HCT116 (cell line): ENCODE measurements at regions not wholly inside any gene's neighbourhood (a gene's known extent, or its start where the extent isn't known, plus 50 kb on each side); places are given as distances from the start of the nearest gene placed in this dataset.

Source experiments
- ATAC-seq: fragments of 200-7000 bp; cut with Tn5 transposase; 2 replicates; pipeline ENCODE4 v1.9.1; 2020; ENCODE audit warnings: mild to moderate bottlenecking, moderate library complexity
- BruUV-seq: library from RNA; stranded (reverse); fragments of 400-500 nt; replicated peaks from 2 replicates; lab custom pipeline; 2021; lab: Mats Ljungman, UMichigan
- CTCF ChIA-PET: fragments of 300-600 bp; sonication (Branson Sonifier 250); formaldehyde crosslinking; loops from one replicate; lab custom pipeline; 2021; ENCODE audit warnings: antibody characterized with exemption; lab: Charles Lee
- POLR2A ChIA-PET: fragments of 300-600, 350-600 bp; sonication (Branson Sonifier 250); formaldehyde crosslinking; loops from one replicate; lab custom pipeline; 2021; ENCODE audit warnings: antibody characterized with exemption; lab: Charles Lee
- RAD21 ChIA-PET, 2 experiments: fragments of 300-600 bp; sonication (Branson Sonifier 250); formaldehyde crosslinking; loops; one replicate each; lab custom pipeline; 2023; ENCODE audit warnings: low total read pairs in 2 of 2; ENCODE audit not compliant: uncharacterized antibody in 2 of 2, unreplicated experiment in 2 of 2, low non-redundant PET in 1 of 2; lab: Charles Lee
- DNase-seq: peaks from one replicate; pipeline ENCODE4 v3.0.0-alpha.2; 2010; ENCODE audit warnings: low read depth, low spot score
- H2AFZ ChIP-seq: fragments of 200-600 bp; shearing (Covaris generic), sonication (generic); 2 replicates; pipeline ENCODE4 v1.6.1; 2017; ENCODE audit warnings: low read depth, mixed run types, mixed read lengths, antibody characterized with exemption, low read length; ENCODE audit not compliant: poor library complexity, severe bottlenecking
- H3K27ac ChIP-seq: 2 replicates; pipeline ENCODE4 v1.5.1; 2012; ENCODE audit warnings: low read depth, low read length
- H3K27me3 ChIP-seq: fragments of 200-600 bp; sonication (generic); 2 replicates; pipeline ENCODE4 v1.6.1; 2016; ENCODE audit warnings: mixed run types, low read length, mixed read lengths; ENCODE audit not compliant: insufficient read depth
- H3K36me3 ChIP-seq, 2 experiments: fragments of 200-500 bp in 1 of 2; fragments of 200-600 bp in 1 of 2; sonication (Bioruptor generic) in 1 of 2; sonication (generic) in 1 of 2; 2 replicates each; pipeline versions ENCODE4 v1.5.1 to v1.6.1; 2014 to 2016; ENCODE audit warnings: low read length in 2 of 2, inconsistent platforms in 1 of 2, mixed read lengths in 1 of 2, mixed run types in 1 of 2; ENCODE audit not compliant: insufficient read depth in 2 of 2, control insufficient read depth in 1 of 2
- H3K4me1 ChIP-seq, 2 experiments: fragments of 200-600 bp in 1 of 2; sonication (generic) in 1 of 2; 2 replicates each; pipeline versions ENCODE4 v1.5.1 to v1.6.1; 2012 to 2017; ENCODE audit warnings: low read length in 2 of 2, inconsistent platforms in 1 of 2, mild to moderate bottlenecking in 1 of 2, mixed read lengths in 1 of 2, mixed run types in 1 of 2, moderate library complexity in 1 of 2; ENCODE audit not compliant: insufficient read depth in 2 of 2, control insufficient read depth in 1 of 2
- H3K4me2 ChIP-seq: fragments of 200-600 bp; sonication (generic); 2 replicates; pipeline ENCODE4 v1.6.1; 2017; ENCODE audit warnings: mixed run types, low read length, mixed read lengths
- H3K4me3 ChIP-seq, 2 experiments: fragments of 200-600 bp in 1 of 2; sonication (generic) in 1 of 2; replicated peaks in 1 of 2; 2 replicates each; pipeline ENCODE4 v1.5.1; 2011 to 2016; ENCODE audit warnings: low read length in 2 of 2, control low read depth in 1 of 2, low read depth in 1 of 2, mild to moderate bottlenecking in 1 of 2, mixed read lengths in 1 of 2, mixed run types in 1 of 2
- H3K79me2 ChIP-seq: fragments of 200-600 bp; sonication (generic); 2 replicates; pipeline ENCODE4 v1.6.1; 2017; ENCODE audit warnings: mild to moderate bottlenecking, mixed run types, low read length, moderate library complexity, mixed read lengths; ENCODE audit not compliant: insufficient read depth
- H3K9ac ChIP-seq: fragments of 200-600 bp; sonication (generic); 2 replicates; pipeline ENCODE4 v1.6.1; 2016; ENCODE audit warnings: low read length, mixed read lengths
- H3K9me2 ChIP-seq: fragments of 200-600 bp; sonication (generic), shearing (Covaris generic); 2 replicates; pipeline ENCODE4 v1.6.1; 2017; ENCODE audit warnings: mixed run types, mild to moderate bottlenecking, moderate library complexity; ENCODE audit not compliant: insufficient read depth
- H3K9me3 ChIP-seq, 2 experiments: fragments of 200-500 bp in 1 of 2; fragments of 200-600 bp in 1 of 2; sonication (Bioruptor generic) in 1 of 2; sonication (generic) in 1 of 2; 2 replicates each; pipeline ENCODE4 v1.6.1; 2014 to 2017; ENCODE audit warnings: low read length in 2 of 2, mixed read lengths in 2 of 2, inconsistent platforms in 1 of 2, low read depth in 1 of 2, mild to moderate bottlenecking in 1 of 2, mixed run types in 1 of 2, moderate library complexity in 1 of 2; ENCODE audit not compliant: control insufficient read depth in 1 of 2, insufficient read depth in 1 of 2
- H4K20me1 ChIP-seq: fragments of 200-600 bp; sonication (generic), shearing (Covaris generic); 2 replicates; pipeline ENCODE4 v1.6.1; 2017; ENCODE audit warnings: mixed run types, mild to moderate bottlenecking, moderate library complexity; ENCODE audit not compliant: insufficient read depth
- ATF3 ChIP-seq: IDR thresholded peaks from 2 replicates; pipeline ENCODE4 v1.6.1; 2012
- CEBPB ChIP-seq: IDR thresholded peaks from 2 replicates; pipeline ENCODE4 v1.6.1; 2012; ENCODE audit warnings: low read depth
- CTCF ChIP-seq, 3 experiments: fragments of 200-600 bp in 1 of 3; sonication (generic) in 1 of 3; IDR thresholded peaks in 2 of 3; conservative IDR thresholded peaks in 1 of 3; 2 replicates each; pipeline ENCODE4 v1.5.1; 2012 to 2017; ENCODE audit warnings: low read depth in 2 of 3, low read length in 2 of 3, antibody characterized with exemption in 1 of 3, borderline replicate concordance in 1 of 3, control low read depth in 1 of 3, mild to moderate bottlenecking in 1 of 3, mixed read lengths in 1 of 3, mixed run types in 1 of 3, moderate library complexity in 1 of 3; ENCODE audit not compliant: insufficient read depth in 1 of 3
- EGR1 ChIP-seq: IDR thresholded peaks from 2 replicates; pipeline ENCODE4 v1.6.1; 2012; ENCODE audit warnings: low read depth
- ELF1 ChIP-seq: IDR thresholded peaks from 2 replicates; pipeline ENCODE4 v1.6.1; 2012; ENCODE audit warnings: low read depth, borderline replicate concordance
- EZH2phosphoT487 ChIP-seq: fragments of 200-600 bp; IDR thresholded peaks from 2 replicates; pipeline ENCODE4 v1.6.1; 2018; ENCODE audit warnings: antibody characterized with exemption, borderline replicate concordance
- FOSL1 ChIP-seq: IDR thresholded peaks from 2 replicates; pipeline ENCODE4 v1.6.1; 2012; ENCODE audit warnings: low read depth
- POLR2A ChIP-seq: IDR thresholded peaks from 2 replicates; pipeline ENCODE4 v1.7.0; 2011; ENCODE audit warnings: borderline replicate concordance; ENCODE audit not compliant: insufficient read depth, insufficient read length; ENCODE audit errors: extremely low read depth
- POLR2AphosphoS5 ChIP-seq: IDR thresholded peaks from 2 replicates; pipeline ENCODE4 v1.6.1; 2011; ENCODE audit warnings: mild to moderate bottlenecking, low read depth, low read length, moderate library complexity
- RAD21 ChIP-seq: IDR thresholded peaks from 2 replicates; pipeline ENCODE4 v1.6.1; 2012; ENCODE audit warnings: low read depth, mild to moderate bottlenecking
- TCF7L2 ChIP-seq: IDR thresholded peaks from 2 replicates; pipeline ENCODE4 v1.7.0; 2011; ENCODE audit warnings: borderline replicate concordance, inconsistent platforms; ENCODE audit not compliant: insufficient read depth, insufficient read length; ENCODE audit errors: extremely low read depth
- YY1 ChIP-seq: IDR thresholded peaks from 2 replicates; pipeline ENCODE4 v1.6.1; 2011; ENCODE audit warnings: low read length, low read depth, moderate library complexity, mild to moderate bottlenecking; ENCODE audit not compliant: insufficient replicate concordance; ENCODE audit errors: extremely low read depth
- ZFX ChIP-seq: fragments of 450-650 bp; IDR thresholded peaks from 2 replicates; pipeline ENCODE4 v1.6.1; 2017
- intact Hi-C: fragments of 100-400 bp; cut with micrococcal nuclease; formaldehyde crosslinking; loops from 2 replicates; pipeline ENCODE4 v1.10.0; 2022

GRCh38 chr2:167544602-167545001 lies 656.3 kb downstream of the XIRP2 start (continued):
- TF ChIP-seq ZFX (no peak), ELF1 (no peak), TCF7L2 (no peak)
- TF ChIP-seq, all 23 proteins: peak for 0

GRCh38 chr2:167543721-167544120 lies 655.4 kb downstream of the XIRP2 start:
- no peak for ATAC-seq
- H3K4me2 ChIP-seq: no peak overlapping the region
- TF ChIP-seq POLR2A: no peak
- TF ChIP-seq YY1: no peak
- TF ChIP-seq FOSL1: no peak
- no peak for TF ChIP-seq POLR2AphosphoS5
- TF ChIP-seq EZH2phosphoT487: no peak
- no peak for TF ChIP-seq CEBPB
- no peak for TF ChIP-seq ZFX
- TF ChIP-seq ATF3: no peak
- no peak for TF ChIP-seq ELF1
- no peak for TF ChIP-seq EGR1
- no peak for TF ChIP-seq RAD21
- TF ChIP-seq TCF7L2: no peak
- TF ChIP-seq CTCF (IDR thresholded peaks at IDR 0.05 in 2 of 3, conservative IDR thresholded peaks at IDR 0.05 in 1 of 3; ENCODE audit: borderline replicate concordance in 1 of 3, insufficient read depth in 1 of 3, low read depth in 2 of 3, low read length in 2 of 3): no peak
- H4K20me1 ChIP-seq: no peaks in the 10 kb centered on the region
- H3K9me3 ChIP-seq: no peaks in the 10 kb centered on the region
- POLR2A ChIA-PET: no interaction called here
- H3K9me2 ChIP-seq: no peaks in the 10 kb centered on the region
- no peaks in the 10 kb centered on the region for H3K36me3 ChIP-seq
- no peak overlapping the region for H3K4me3 ChIP-seq
- CTCF ChIA-PET: no interaction called here
- no TSS peak for BruUV-seq
- H2AFZ ChIP-seq: no peak overlapping the region
- no peak overlapping the region for H3K27ac ChIP-seq
- H3K27me3 ChIP-seq: no peaks in the 10 kb centered on the region
- RAD21 ChIA-PET: no interaction called here
- DNase-seq: no peak
- no peak overlapping the region for H3K9ac ChIP-seq
- no peaks in the 10 kb centered on the region for H3K79me2 ChIP-seq
- intact Hi-C loops: no loop called here
- H3K4me1 ChIP-seq: no peaks in the 10 kb centered on the region
